ENCODE measurements at regions not wholly inside any gene's neighbourhood (a gene's known extent, or its start where the extent isn't known, plus 50 kb on each side); places are given as distances from the start of the nearest gene placed in this dataset.

DNA sequence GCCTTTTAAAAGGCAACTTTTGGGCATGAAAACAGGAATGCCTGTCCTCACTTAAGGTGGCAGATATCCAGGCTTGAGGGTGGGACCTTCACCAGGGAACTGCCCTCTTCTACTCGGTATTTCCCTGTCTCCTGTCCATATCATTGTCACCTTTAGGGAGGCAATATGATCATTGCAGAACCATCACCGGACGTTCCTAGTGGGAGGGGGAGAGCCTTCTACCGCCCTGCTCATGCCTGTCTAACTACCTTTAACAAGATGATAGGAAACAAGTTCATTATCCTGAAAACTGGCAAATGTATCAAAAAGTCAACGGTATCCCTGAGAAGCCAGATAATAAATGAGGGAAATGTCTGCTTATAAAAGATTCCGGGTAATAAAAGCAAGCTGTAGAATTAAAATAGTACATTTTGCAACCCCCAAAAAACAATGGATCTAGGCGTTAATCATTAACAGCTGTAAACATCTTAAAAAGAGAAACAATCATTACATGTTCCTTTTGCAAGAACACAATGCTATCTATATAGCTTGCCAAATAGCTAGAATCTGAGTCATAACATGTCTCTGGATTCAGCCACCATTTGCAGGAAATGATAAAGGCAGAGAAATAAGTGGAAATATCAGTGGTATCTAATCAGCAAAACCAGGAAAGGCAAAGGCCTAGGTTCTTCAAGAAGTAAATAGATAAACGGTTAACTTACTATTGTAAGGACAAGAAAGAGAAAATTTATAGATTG, 852.9 kb upstream of the ADGRL4 start:
- Mint-ChIP-seq H3K27me3 (no peaks in the 10 kb centered on the region), H3K36me3 (peaks cover 2% of the 10 kb centered on the region), H3K4me3 (no peak overlapping the region), H3K4me1 (peaks cover 0 to 3% (median 0%) of the 10 kb centered on the region in 3 donors), H3K27ac (no peak overlapping the region), H3K9me3 (peaks cover 0 to 4% (median 3%) of the 10 kb centered on the region in 3 donors)

- Mint-ChIP-seq H3K36me3 (no peaks in the 10 kb centered on the region), H3K27me3 (no peaks in the 10 kb centered on the region), H3K9me3 (peaks cover 0 to 1% (median 0%) of the 10 kb centered on the region in 3 donors), H3K27ac (no peak overlapping the region), H3K4me3 (no peak overlapping the region), H3K4me1 (peaks cover 0 to 2% (median 0%) of the 10 kb centered on the region in 3 donors)
Measured at GRCh38 chr1:79852004-79852403, 845.5 kb upstream of the ADGRL4 start.

GRCh38 chr1:79849388-79849787, 842.9 kb upstream of the ADGRL4 start:
- Mint-ChIP-seq H3K27me3 (no peaks in the 10 kb centered on the region), H3K36me3 (no peaks in the 10 kb centered on the region), H3K9me3 (no peaks in the 10 kb centered on the region), H3K4me3 (no peak overlapping the region), H3K4me1 (no peaks in the 10 kb centered on the region), H3K27ac (no peak overlapping the region)

GRCh38 chr1:79848316-79848715, 841.8 kb upstream of the ADGRL4 start:
- Mint-ChIP-seq H3K36me3 (no peaks in the 10 kb centered on the region), H3K4me1 (no peaks in the 10 kb centered on the region), H3K27me3 (no peaks in the 10 kb centered on the region), H3K27ac (no peak overlapping the region), H3K9me3 (no peaks in the 10 kb centered on the region), H3K4me3 (no peak overlapping the region)

DNA sequence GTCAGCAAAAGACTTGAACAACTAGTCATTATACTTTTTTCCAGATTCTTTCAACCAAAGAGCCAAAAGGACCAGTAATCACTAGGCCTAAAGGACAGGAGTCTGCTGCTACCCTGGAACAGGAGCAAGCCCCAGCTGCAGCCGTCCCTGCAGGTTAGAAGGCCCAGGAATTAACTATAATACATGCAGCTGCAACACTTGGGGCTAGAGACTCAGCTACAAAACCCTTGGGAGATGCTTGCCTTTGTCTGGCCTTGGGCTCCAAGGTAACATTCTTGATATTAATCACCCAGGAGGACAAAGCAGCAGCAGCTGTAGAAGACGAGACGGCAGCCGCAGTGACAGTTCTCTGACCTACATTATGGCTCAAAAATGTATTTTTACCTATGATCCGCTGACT, 841.2 kb upstream of the ADGRL4 start:
- Mint-ChIP-seq H3K36me3 (no peaks in the 10 kb centered on the region), H3K4me1 (no peaks in the 10 kb centered on the region), H3K27ac (no peak overlapping the region), H3K9me3 (no peaks in the 10 kb centered on the region), H3K4me3 (no peak overlapping the region), H3K27me3 (no peaks in the 10 kb centered on the region)

DNA sequence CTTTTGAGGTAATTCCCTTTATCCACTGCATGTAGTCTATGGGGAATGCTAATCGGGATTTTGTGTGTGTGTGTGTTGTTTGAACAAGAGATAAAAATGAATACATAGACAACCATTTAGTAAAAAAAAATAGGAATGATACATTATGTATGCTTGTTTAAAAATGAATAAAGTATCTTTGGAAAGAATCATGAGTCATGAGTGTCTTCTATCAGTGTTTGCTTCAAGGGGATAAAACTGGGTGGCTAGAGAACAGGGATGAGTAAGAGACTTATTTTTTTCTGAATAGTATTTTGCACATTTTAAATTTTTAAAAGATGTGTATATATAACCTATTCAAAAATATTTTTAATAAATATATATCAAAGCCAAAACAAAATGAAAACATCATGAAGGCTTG, 839.4 kb upstream of the ADGRL4 start:
- Mint-ChIP-seq H3K4me3 (no peak overlapping the region), H3K27me3 (no peaks in the 10 kb centered on the region), H3K4me1 (no peaks in the 10 kb centered on the region), H3K27ac (no peak overlapping the region), H3K36me3 (no peaks in the 10 kb centered on the region), H3K9me3 (no peaks in the 10 kb centered on the region)

DNA sequence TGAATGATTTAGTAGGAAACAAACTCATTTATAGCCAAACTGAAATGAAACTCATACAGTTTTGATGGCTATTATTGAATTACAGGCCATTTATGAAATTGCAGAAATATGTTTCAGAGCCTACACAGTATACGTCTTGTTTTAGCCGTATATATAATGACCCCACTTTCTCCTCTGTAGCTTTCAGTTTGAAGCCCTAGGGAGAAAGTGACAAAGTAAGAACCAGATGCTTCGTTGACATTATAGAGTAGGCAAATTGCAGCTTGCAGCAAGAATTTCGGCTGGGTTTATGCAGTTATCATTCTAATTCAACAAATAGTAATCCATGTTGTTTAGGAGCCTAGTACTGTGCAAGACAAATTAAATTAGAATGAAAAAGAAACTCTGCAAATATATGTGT, 836.3 kb upstream of the ADGRL4 start:
- Mint-ChIP-seq H3K27ac (no peak overlapping the region), H3K4me3 (no peak overlapping the region), H3K36me3 (no peaks in the 10 kb centered on the region), H3K27me3 (no peaks in the 10 kb centered on the region), H3K4me1 (no peaks in the 10 kb centered on the region), H3K9me3 (no peaks in the 10 kb centered on the region)

GRCh38 chr1:79839882-79840281, 833.4 kb upstream of the ADGRL4 start:
- Mint-ChIP-seq H3K4me1 (no peaks in the 10 kb centered on the region), H3K36me3 (no peaks in the 10 kb centered on the region), H3K27me3 (no peaks in the 10 kb centered on the region), H3K4me3 (no peak overlapping the region), H3K9me3 (no peaks in the 10 kb centered on the region), H3K27ac (no peak overlapping the region)

GRCh38 chr1:79827446-79827845, 820.9 kb upstream of the ADGRL4 start:
- H3K4me1 Mint-ChIP-seq, result peaks cover 0 to 7% (median 0%) of the 10 kb centered on the region in 3 donors
- no peak overlapping the region for H3K4me3 Mint-ChIP-seq
- no peaks in the 10 kb centered on the region for H3K27me3 Mint-ChIP-seq
- no peaks in the 10 kb centered on the region for H3K9me3 Mint-ChIP-seq
- no peaks in the 10 kb centered on the region for H3K36me3 Mint-ChIP-seq
- H3K27ac Mint-ChIP-seq, result no peak overlapping the region

- H3K36me3 Mint-ChIP-seq, result no peaks in the 10 kb centered on the region
- no peaks in the 10 kb centered on the region for H3K27me3 Mint-ChIP-seq
- no peak overlapping the region for H3K4me3 Mint-ChIP-seq
- peaks cover 0 to 6% (median 0%) of the 10 kb centered on the region in 3 donors for H3K4me1 Mint-ChIP-seq
- H3K9me3 Mint-ChIP-seq, result no peaks in the 10 kb centered on the region
- no peak overlapping the region for H3K27ac Mint-ChIP-seq
Measured at GRCh38 chr1:79825551-79825950, 819.0 kb upstream of the ADGRL4 start.

- no peak overlapping the region for H3K4me3 Mint-ChIP-seq
- no peaks in the 10 kb centered on the region for H3K9me3 Mint-ChIP-seq
- H3K27ac Mint-ChIP-seq, result no peak overlapping the region
- no peaks in the 10 kb centered on the region for H3K36me3 Mint-ChIP-seq
- H3K4me1 Mint-ChIP-seq, result peaks cover 0 to 6% (median 0%) of the 10 kb centered on the region in 3 donors
- H3K27me3 Mint-ChIP-seq, result no peaks in the 10 kb centered on the region
Measured at GRCh38 chr1:79822053-79822452, 815.5 kb upstream of the ADGRL4 start.

DNA sequence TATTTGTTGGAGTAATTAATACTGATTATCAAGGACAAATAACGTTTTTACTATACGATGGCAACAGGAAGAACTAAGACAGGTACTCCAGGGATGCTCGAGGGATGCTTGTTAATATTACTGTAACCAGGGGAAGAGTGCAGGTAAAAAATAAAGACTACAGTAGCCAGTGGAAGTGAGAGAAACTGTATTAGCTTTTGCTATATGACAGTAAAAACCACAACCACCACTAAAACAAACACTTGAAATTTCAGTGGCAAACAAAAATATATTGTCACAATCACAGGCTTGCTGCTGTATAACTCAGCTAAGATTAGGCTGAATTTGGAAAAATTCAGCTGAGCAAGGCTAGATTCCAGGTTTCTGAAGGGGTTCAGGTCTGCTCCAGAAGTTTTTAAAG, 812.6 kb upstream of the ADGRL4 start:
- H3K36me3 Mint-ChIP-seq, result no peaks in the 10 kb centered on the region
- H3K27me3 Mint-ChIP-seq, result no peaks in the 10 kb centered on the region
- H3K27ac Mint-ChIP-seq, result no peak overlapping the region
- H3K9me3 Mint-ChIP-seq, result no peaks in the 10 kb centered on the region
- no peak overlapping the region for H3K4me3 Mint-ChIP-seq
- peaks cover 0 to 2% (median 0%) of the 10 kb centered on the region in 3 donors for H3K4me1 Mint-ChIP-seq

GRCh38 chr1:79817031-79817560, 810.6 kb upstream of the ADGRL4 start:
- Mint-ChIP-seq H3K9me3 (no peaks in the 10 kb centered on the region), H3K27ac (no peak overlapping the region), H3K27me3 (no peaks in the 10 kb centered on the region), H3K36me3 (no peaks in the 10 kb centered on the region), H3K4me1 (peaks cover 0 to 2% (median 0%) of the 10 kb centered on the region in 3 donors), H3K4me3 (no peak overlapping the region)

- H3K27ac Mint-ChIP-seq, result no peak overlapping the region
- H3K9me3 Mint-ChIP-seq, result no peaks in the 10 kb centered on the region
- no peak overlapping the region for H3K4me3 Mint-ChIP-seq
- no peaks in the 10 kb centered on the region for H3K36me3 Mint-ChIP-seq
- H3K4me1 Mint-ChIP-seq, result peaks cover 0 to 2% (median 0%) of the 10 kb centered on the region in 3 donors
- H3K27me3 Mint-ChIP-seq, result no peaks in the 10 kb centered on the region
Measured at GRCh38 chr1:79815115-79815514, 808.6 kb upstream of the ADGRL4 start.

GRCh38 chr1:79811173-79811572, 804.6 kb upstream of the ADGRL4 start:
- no peak overlapping the region for H3K4me3 Mint-ChIP-seq
- H3K27ac Mint-ChIP-seq, result no peak overlapping the region
- H3K36me3 Mint-ChIP-seq, result no peaks in the 10 kb centered on the region
- peaks cover 0 to 2% (median 0%) of the 10 kb centered on the region in 3 donors for H3K4me1 Mint-ChIP-seq
- peaks cover 5 to 10% (median 6%) of the 10 kb centered on the region in 3 donors for H3K9me3 Mint-ChIP-seq
- H3K27me3 Mint-ChIP-seq, result peaks cover 1% of the 10 kb centered on the region

DNA sequence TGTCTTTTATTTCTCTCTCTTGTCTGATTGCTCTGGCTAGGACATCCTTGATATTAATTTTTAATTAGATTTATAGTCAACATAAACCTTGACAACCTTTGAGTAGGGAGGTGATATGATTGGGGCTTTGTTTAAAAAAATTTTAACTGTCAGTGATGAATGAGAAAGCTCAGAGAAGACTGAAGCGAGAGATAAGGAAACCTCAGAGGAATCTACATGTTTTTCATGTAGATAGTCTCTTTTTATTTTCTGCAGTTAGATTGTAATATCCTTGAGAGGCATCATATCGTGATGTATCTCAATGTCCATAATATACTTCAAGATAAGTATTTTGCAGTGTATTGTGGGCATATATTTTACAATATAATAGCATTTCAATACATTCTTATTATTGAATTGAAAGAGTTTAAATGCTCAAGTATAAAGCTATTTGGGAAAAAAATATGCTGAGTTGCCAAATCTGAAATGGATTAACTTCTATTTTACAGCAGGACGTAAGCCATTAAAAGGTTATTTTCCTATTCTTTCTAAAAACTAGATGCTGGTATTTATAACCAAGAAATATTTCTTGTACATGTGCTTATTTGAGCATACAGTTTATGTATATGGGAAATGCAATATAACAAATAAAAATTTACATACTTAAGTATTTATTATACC, 802.4 kb upstream of the ADGRL4 start:
- H3K27me3 Mint-ChIP-seq, result peaks cover 1% of the 10 kb centered on the region
- H3K4me1 Mint-ChIP-seq, result no peaks in the 10 kb centered on the region
- no peaks in the 10 kb centered on the region for H3K36me3 Mint-ChIP-seq
- H3K4me3 Mint-ChIP-seq, result no peak overlapping the region
- no peak overlapping the region for H3K27ac Mint-ChIP-seq
- H3K9me3 Mint-ChIP-seq, result peaks cover 5 to 10% (median 6%) of the 10 kb centered on the region in 3 donors
